ENCODE measurements at regions not wholly inside any gene's neighbourhood (a gene's known extent, or its start where the extent isn't known, plus 50 kb on each side); places are given as distances from the start of the nearest gene placed in this dataset.

- no peak for DNase-seq
These were observed 106.5 kb downstream of the TPRA1 start for GRCh38 chr3:127483902-127484591.

- no peak for DNase-seq
These were observed 107.4 kb downstream of the TPRA1 start for GRCh38 chr3:127483005-127483641.

GRCh38 chr3:127482216-127483004 is 108.1 kb downstream of the TPRA1 start:
- no peak for DNase-seq

GRCh38 chr3:127480196-127480954 is 110.2 kb downstream of the TPRA1 start:
- no peak for DNase-seq

GRCh38 chr3:127479449-127479848 is 111.1 kb downstream of the TPRA1 start:
- DNase-seq, result no peak

GRCh38 chr3:127478922-127479321 is 111.6 kb downstream of the TPRA1 start:
- DNase-seq, result no peak

GRCh38 chr3:127477396-127477795 is 113.1 kb downstream of the TPRA1 start:
- no peak for DNase-seq

- DNase-seq, result no peak
These were observed 113.6 kb downstream of the TPRA1 start for GRCh38 chr3:127476936-127477335.

- no peak for DNase-seq
These were observed 114.4 kb downstream of the TPRA1 start for GRCh38 chr3:127475975-127476705.

GRCh38 chr3:127475391-127475790 is 115.1 kb downstream of the TPRA1 start:
- no peak for DNase-seq

GRCh38 chr3:127473244-127474024 is 117.1 kb downstream of the TPRA1 start:
- no peak for DNase-seq

GRCh38 chr3:127472506-127472905 is 118.0 kb downstream of the TPRA1 start:
- DNase-seq, result no peak

- DNase-seq, result no peak
These were observed 119.4 kb downstream of the TPRA1 start for GRCh38 chr3:127471142-127471541.

GRCh38 chr3:127469760-127470159 is 120.8 kb downstream of the TPRA1 start:
- DNase-seq, result no peak

- no peak for DNase-seq
These were observed 123.1 kb downstream of the TPRA1 start for GRCh38 chr3:127467391-127467790.

GRCh38 chr3:127464642-127465041 is 125.9 kb downstream of the TPRA1 start:
- no peak for DNase-seq

GRCh38 chr3:127462111-127462655 is 128.3 kb downstream of the TPRA1 start:
- no peak for DNase-seq

- DNase-seq, result no peak
These were observed 129.1 kb downstream of the TPRA1 start for GRCh38 chr3:127461286-127461910.

- DNase-seq, result no peak
These were observed 130.6 kb downstream of the TPRA1 start for GRCh38 chr3:127459891-127460290.

GRCh38 chr3:127458696-127459604 is 131.6 kb downstream of the TPRA1 start:
- no peak for DNase-seq

Data from CD4-positive, alpha-beta T cell treated with Interleukin-6 for 4 hours (primary cell).